GM19240 (cell line): ENCODE measurements at regions not wholly inside any gene's neighbourhood (a gene's known extent, or its start where the extent isn't known, plus 50 kb on each side); places are given as distances from the start of the nearest gene placed in this dataset.

Source experiments
- DNase-seq: peaks from one replicate; pipeline ENCODE4 v3.0.0; 2011; ENCODE audit warnings: low spot score; ENCODE audit not compliant: insufficient read length

DNA sequence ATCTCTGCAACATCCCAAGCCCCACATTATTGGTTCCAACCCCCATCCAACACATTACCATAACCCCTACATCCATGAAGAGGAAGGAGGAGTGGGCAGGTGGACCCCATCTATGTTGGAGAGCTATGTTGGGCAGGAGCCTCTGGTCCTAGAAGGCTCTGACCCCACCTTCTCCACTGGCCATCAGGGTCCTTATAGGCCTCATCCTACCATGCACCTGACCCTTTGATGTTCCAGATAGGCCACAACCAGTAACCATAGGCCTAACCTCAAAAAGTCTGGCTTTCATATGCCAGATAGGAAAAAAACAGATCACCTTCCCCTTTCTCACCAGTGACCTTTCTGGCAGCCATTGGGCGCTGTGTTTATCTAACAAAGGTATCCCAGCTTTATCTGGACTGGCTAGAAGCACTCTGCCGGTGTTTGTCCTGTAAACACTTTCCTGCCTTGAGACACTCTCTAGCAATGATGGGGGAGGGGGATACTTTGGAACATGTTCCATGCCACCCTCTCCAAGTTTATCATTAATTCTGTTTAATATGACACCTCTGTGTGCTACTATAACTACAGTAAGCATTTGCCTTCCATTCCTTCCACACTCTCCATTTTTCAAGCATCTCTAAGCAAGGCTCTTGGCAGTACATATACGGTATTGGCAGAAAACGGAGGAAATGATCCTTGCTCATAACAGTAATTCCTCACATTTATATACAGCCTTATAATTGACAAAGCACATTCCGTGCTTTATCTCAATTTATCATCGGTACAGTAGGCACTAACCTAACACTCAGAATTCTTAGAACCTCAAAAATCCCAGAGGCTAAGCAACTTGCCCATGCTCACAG is 377.1 kb downstream of the VPS13C start:
- DNase-seq: no peak

DNA sequence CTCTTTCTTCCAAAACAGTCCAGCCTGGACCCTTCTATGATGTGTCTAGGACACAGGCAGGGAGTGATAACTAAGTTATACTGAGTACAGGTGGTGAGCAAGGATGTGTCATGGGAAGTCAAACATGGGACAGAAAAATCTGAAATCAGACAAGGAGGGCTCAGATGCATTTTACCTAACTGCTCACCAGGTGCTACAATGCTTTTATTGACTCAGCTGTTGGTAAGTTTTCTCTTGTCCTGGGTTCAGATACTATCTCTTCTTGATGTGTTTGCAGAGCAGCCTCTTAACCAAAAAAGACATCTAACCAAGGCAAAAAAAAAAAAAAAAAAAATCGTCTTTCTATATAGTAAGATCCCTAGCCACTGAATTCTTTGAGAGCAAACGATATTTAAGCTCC is 378.6 kb downstream of the VPS13C start:
- DNase-seq: no peak

DNA sequence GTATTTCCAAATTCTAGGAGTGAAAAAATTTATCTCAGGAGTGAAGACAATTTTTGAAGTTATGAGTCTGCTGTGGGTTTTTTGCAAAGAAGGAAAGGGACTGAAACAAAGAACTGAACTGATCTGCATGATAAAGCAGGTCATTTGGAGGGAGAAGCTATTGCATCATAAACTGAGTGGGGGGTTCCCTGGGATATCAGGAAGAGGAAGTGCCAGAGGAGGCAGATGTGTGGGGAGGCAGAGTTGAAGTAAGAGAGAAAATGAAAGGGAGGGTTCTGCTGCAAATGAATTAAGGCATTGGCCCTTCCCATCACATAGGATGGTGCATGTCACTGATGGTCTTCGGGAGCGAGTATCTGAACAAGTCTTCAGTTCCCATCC is 379.2 kb downstream of the VPS13C start:
- no peak for DNase-seq

GRCh38 chr15:61680260-61681037 is 379.8 kb downstream of the VPS13C start:
- no peak for DNase-seq

DNA sequence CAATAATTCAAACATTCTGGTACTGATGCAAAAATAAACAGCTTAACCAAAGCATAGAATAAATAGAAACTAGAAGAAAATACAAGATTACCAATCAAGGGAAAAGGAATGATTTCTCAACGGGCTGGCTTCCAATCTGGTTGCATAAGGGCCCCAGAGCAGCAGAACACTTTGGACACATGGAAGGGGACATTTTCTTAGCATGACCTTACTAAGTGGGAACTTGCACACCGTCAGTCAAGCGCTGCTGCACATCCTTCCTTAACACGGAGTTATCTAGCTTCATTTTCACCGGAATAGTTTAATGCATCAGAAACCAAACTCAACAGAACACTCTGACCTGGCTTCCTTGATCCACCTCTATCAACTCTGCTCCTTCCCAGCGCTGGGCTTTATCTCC is 388.5 kb downstream of the VPS13C start:
- DNase-seq: no peak

DNA sequence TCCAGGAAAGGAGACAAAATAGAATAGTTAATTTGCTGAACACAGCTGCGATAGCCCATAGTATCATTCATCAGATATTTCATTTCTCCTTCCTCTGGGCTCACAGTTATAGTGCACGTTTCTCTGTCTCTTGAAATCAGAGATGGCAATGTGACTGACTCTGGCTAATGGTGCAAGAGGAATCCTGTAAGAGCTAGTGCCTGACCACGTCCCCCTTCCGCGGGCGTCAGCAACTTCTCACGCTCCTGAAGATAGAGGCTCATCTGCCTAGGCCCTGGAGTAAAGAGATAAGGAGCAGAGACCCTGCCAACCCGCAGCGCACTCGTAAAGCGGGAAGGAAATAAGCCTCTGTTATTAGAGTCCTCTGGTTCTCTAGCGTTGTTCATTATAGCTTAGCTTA is 391.8 kb downstream of the VPS13C start:
- no peak for DNase-seq

DNA sequence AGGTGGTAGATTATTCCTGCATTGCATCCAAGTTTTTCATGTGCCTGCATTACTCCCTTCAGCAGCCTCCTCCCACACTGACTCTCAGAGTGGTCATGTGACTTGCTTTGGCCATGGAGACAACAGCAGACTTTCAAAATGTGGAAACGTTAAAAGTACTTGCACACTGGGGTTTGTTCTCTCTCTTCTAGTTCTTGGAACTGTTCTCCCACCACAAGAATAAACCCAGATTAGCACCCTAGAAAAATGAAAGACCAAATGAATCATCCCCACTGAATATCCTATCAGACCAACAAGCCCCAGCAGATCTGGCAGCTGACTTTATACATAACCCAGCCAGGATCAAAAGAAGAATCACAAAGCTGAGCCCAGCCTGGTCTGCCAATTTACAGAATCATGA is 398.5 kb downstream of the VPS13C start:
- no peak for DNase-seq

GRCh38 chr15:61660579-61660978 is 399.7 kb downstream of the VPS13C start:
- no peak for DNase-seq

- no peak for DNase-seq
Measured at GRCh38 chr15:61659566-61660190, 400.6 kb downstream of the VPS13C start.

- no peak for DNase-seq
Measured at GRCh38 chr15:61657461-61657860, 402.8 kb downstream of the VPS13C start.

GRCh38 chr15:61656391-61656790 is 403.9 kb downstream of the VPS13C start:
- DNase-seq: no peak

- DNase-seq: no peak
Measured at GRCh38 chr15:61655881-61656280, 404.4 kb downstream of the VPS13C start.

DNA sequence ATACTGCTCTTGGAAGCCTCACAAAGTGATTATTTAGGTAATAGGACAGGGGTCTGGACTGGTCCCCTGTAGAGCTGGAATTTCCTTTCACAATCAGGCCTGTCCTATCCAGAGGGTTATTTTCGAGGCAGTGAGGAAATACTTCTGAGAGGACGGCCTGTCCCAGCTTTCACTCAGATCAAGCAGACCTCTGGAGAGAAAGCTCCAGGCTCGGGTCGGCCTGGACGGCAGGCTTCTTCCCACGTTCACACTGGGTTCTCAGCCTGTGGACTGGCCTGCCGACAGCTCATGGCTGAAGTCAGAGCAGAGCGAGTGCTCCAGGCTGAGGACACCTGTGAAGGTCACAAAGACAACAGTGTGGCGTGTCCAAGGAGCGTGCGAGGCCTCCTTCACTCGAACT is 405.3 kb downstream of the VPS13C start:
- no peak for DNase-seq

GRCh38 chr15:61654002-61654740 is 406.1 kb downstream of the VPS13C start:
- DNase-seq: no peak

- DNase-seq: no peak
Measured at GRCh38 chr15:61653110-61653509, 407.1 kb downstream of the VPS13C start.

- no peak for DNase-seq
Measured at GRCh38 chr15:61651267-61651666, 409.0 kb downstream of the VPS13C start.

DNA sequence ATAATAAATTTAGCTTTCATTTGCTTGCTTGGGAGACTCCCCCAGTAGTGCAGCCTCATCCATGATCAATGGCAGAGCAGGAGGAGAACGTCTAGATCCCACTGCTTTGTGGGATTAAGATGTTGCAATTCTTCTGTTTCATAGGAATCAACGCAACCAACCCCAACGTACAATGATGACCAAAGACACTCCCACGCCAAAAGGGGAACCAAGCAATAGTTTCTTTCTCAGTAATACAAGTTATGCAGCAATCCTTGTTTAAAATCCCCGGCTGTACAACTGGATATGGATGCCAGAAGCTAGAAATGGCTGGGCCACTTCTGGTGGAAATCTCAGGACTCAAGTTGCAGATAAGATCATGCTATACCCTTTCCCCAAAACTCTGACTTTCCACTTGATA is 411.2 kb downstream of the VPS13C start:
- DNase-seq: no peak

DNA sequence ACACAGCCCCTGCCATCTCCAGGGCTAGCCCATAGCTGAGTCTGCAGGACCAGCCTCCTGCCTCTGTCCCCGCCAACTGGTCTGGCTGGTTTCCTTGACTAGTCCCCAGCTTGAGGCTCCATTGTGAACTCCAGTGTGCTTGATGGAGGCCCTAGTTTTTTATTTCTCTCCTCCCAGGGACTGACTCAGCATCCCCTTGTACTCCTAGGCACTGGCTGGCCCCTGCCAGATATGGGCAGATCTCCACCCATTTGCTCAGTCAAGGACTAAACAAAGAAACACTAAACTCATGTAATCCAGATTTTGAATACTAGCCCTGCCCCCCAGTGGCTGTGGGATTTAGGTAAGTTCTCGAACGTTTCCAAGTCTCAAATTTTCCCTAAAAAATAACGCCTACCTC is 415.4 kb upstream of the RORA start:
- DNase-seq: no peak

DNA sequence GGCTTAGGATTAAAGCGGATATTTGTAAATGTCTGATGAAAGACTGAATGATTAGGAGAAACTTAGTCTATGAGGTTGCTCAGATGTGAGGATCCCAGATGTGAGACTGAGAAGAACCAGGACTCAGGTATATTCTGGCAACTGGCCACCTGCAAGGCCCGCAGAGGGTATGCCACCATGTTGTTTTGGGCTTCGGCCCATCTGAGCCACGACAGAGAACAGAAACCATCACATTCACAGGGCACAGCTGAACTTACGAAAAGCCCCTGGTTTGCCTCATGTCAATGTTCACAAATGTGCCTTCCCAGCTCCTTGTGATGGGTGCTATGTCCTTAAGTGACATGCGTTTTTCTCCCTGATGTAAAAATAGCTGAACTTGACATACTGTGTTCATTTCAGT is 412.5 kb upstream of the RORA start:
- DNase-seq: no peak

GRCh38 chr15:61640756-61641155 is 411.7 kb upstream of the RORA start:
- DNase-seq: no peak

- no peak for DNase-seq
Measured at GRCh38 chr15:61639491-61639890, 410.4 kb upstream of the RORA start.

DNA sequence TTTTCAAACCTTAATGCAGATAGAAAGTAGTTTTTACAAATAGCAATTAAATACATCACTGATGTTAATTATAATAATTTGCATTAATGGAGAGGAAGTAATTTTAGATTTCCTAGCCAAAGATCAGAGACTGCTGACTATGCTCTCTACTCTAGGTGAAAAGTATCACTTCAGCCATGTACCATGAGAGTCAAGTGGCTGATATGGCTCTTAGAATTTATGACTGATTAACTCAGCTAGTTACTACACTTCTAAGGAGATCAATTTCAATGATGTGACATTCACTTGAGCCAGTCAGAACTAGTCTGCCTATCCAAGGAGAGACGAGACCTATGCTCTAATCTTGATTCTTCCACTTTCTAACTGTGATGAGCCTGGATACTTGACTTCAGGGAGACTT is 405.7 kb upstream of the RORA start:
- DNase-seq: no peak
